ENCODE measurements at regions not wholly inside any gene's neighbourhood (a gene's known extent, or its start where the extent isn't known, plus 50 kb on each side); places are given as distances from the start of the nearest gene placed in this dataset.
"Not testable (repeated sequence)": the region's sequence is repeated elsewhere in the genome, so short reads cannot be mapped to it uniquely, and the experiment has no call there.

- no peaks in the 10 kb centered on the region for H3K4me1 Mint-ChIP-seq
- H3K36me3 Mint-ChIP-seq: no peaks in the 10 kb centered on the region
Measured at GRCh38 chr13:78881751-78882150, 222.8 kb upstream of the OBI1 start.

GRCh38 chr13:78881054-78881453, 222.1 kb upstream of the OBI1 start:
- H3K9me3 Mint-ChIP-seq: peaks cover 0 to 4% (median 2%) of the 10 kb centered on the region in 6 donors
- H3K27me3 Mint-ChIP-seq (ENCODE audit: low read depth in 3 of 3): peaks cover 1 to 5% (median 2%) of the 10 kb centered on the region in 3 donors
- no peak overlapping the region for H3K4me3 Mint-ChIP-seq
- no peaks in the 10 kb centered on the region for H3K36me3 Mint-ChIP-seq
- DNase-seq: no peak
- no peaks in the 10 kb centered on the region for H3K4me1 Mint-ChIP-seq
- H3K27ac Mint-ChIP-seq: no peak overlapping the region

More at GRCh38 chr13:78881751-78882150, 222.8 kb upstream of the OBI1 start:
- Mint-ChIP-seq H3K9me3 (peaks cover 0 to 4% (median 2%) of the 10 kb centered on the region in 6 donors), H3K4me3 (no peak overlapping the region), H3K27me3 (ENCODE audit: low read depth in 3 of 3) (peaks cover 2 to 5% (median 2%) of the 10 kb centered on the region in 3 donors), H3K27ac (no peak overlapping the region)
- DNase-seq: no peak

GRCh38 chr13:78876915-78877549, 218.1 kb upstream of the OBI1 start:
- DNase-seq: no peak
- Mint-ChIP-seq H3K27ac (no peak overlapping the region), H3K9me3 (peaks cover 0 to 4% (median 1%) of the 10 kb centered on the region in 6 donors), H3K4me1 (no peaks in the 10 kb centered on the region), H3K4me3 (no peak overlapping the region), H3K27me3 (ENCODE audit: low read depth in 3 of 3) (peaks cover 1 to 10% (median 4%) of the 10 kb centered on the region in 3 donors), H3K36me3 (no peaks in the 10 kb centered on the region)

DNA sequence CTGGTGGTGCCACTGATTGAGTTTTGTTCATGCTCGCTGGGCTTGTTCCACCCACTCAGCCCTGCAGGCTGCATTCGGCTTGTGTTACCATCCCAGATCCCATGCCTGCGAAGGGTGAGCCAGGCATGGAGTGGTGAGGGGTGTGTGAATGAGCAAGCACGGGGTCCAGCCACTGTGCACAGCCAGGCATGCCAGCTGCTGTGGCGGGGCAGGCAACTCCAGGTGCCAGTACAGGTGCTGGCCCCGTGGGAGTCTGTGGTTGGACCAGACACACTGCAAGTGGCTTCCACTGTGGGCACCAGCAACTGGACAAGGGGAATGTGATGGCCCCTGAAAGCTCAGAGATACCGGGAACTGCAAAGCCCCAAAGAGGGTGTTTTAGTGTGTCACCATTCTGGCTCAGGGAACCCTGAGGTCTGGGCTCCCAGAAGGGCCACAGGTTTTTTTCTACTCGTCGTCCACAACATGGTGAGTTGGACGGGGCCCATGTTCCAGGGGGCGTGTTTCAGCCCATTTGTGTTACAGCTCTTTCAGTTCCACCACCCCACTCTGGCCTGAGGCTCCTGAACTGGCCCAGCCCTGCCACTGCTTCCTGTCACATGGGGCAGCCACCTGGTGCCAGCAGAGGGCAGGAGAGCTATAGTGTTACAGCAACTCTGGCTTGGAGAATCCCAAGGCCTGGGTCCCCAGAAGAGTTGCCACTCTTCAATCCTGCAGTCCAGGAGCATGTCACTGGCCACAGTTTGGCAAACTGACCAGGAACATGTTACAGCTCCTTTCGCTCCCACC, 217.0 kb upstream of the OBI1 start:
- peaks cover 0 to 3% (median under 1%) of the 10 kb centered on the region in 6 donors for H3K9me3 Mint-ChIP-seq
- H3K36me3 Mint-ChIP-seq: no peaks in the 10 kb centered on the region
- peaks cover 1 to 10% (median 4%) of the 10 kb centered on the region in 3 donors for H3K27me3 Mint-ChIP-seq (ENCODE audit: low read depth in 3 of 3)
- no peaks in the 10 kb centered on the region for H3K4me1 Mint-ChIP-seq
- no peak overlapping the region for H3K4me3 Mint-ChIP-seq
- no peak overlapping the region for H3K27ac Mint-ChIP-seq
- no peak for DNase-seq

GRCh38 chr13:78868991-78869390, 210.0 kb upstream of the OBI1 start:
- H3K27ac Mint-ChIP-seq: no peak overlapping the region
- H3K36me3 Mint-ChIP-seq: no peaks in the 10 kb centered on the region

DNA sequence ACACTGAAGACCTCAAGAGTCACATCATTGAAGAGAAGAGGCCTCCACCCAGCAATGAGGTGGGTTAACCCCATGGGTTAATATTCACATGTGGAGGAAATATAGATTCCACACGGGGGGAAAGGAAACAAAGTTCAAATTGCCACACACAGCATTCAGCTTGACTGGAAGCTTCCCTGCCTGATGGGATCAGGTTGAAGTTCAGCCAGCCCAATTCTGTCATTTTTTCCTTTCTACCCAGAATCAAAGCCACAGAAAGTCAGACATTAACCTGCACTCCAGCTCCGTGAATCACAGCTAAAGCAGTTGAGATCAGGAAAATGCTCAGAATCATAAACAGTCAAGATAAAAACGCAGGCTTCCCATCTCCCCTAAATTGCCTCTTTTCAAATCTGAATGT, 208.7 kb upstream of the OBI1 start:
- no peaks in the 10 kb centered on the region for H3K4me1 Mint-ChIP-seq
- DNase-seq: no peak
- no peaks in the 10 kb centered on the region for H3K36me3 Mint-ChIP-seq
- H3K27me3 Mint-ChIP-seq (ENCODE audit: low read depth in 3 of 3): no peaks in the 10 kb centered on the region
- no peak overlapping the region for H3K4me3 Mint-ChIP-seq
- no peaks in the 10 kb centered on the region for H3K9me3 Mint-ChIP-seq
- no peak overlapping the region for H3K27ac Mint-ChIP-seq

More at GRCh38 chr13:78868991-78869390, 210.0 kb upstream of the OBI1 start:
- DNase-seq: no peak
- Mint-ChIP-seq H3K9me3 (no peaks in the 10 kb centered on the region), H3K4me3 (no peak overlapping the region), H3K27me3 (ENCODE audit: low read depth in 3 of 3) (peaks cover 0 to 6% (median 0%) of the 10 kb centered on the region in 3 donors), H3K4me1 (no peaks in the 10 kb centered on the region)

- H3K36me3 Mint-ChIP-seq: not testable (repeated sequence)
Measured at GRCh38 chr13:78866076-78866475, 207.1 kb upstream of the OBI1 start.

DNA sequence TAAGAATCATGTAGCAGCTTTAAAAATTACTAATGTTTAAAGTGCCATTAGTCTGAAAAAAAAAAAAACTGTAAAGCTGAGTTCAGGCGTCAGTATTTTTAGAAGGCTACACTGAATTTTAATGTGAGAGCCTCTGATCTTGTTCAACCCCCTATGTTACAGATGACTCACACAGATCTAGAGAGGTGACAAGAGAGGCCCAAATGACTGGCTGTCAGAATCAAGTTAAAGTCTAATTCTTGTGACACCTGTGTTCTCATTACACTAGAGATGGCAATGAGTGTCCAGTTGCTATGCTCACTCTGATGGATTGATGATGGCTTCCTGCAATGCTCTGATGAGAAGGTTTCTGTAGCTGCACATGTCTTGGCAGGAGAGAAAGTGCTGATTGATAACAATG, 203.5 kb upstream of the OBI1 start:
- no peak overlapping the region for H3K4me3 Mint-ChIP-seq
- H3K36me3 Mint-ChIP-seq: no peaks in the 10 kb centered on the region
- H3K27me3 Mint-ChIP-seq (ENCODE audit: low read depth in 3 of 3): peaks cover 0 to 2% (median 1%) of the 10 kb centered on the region in 3 donors
- H3K9me3 Mint-ChIP-seq: peaks cover 0 to 9% (median 5%) of the 10 kb centered on the region in 6 donors
- H3K27ac Mint-ChIP-seq: no peak overlapping the region
- no peaks in the 10 kb centered on the region for H3K4me1 Mint-ChIP-seq
- no peak for DNase-seq

More at GRCh38 chr13:78866076-78866475, 207.1 kb upstream of the OBI1 start:
- not testable (repeated sequence) for H3K4me3 Mint-ChIP-seq; H3K27ac Mint-ChIP-seq; H3K9me3 Mint-ChIP-seq; H3K4me1 Mint-ChIP-seq; DNase-seq; H3K27me3 Mint-ChIP-seq (ENCODE audit: low read depth in 3 of 3)

DNA sequence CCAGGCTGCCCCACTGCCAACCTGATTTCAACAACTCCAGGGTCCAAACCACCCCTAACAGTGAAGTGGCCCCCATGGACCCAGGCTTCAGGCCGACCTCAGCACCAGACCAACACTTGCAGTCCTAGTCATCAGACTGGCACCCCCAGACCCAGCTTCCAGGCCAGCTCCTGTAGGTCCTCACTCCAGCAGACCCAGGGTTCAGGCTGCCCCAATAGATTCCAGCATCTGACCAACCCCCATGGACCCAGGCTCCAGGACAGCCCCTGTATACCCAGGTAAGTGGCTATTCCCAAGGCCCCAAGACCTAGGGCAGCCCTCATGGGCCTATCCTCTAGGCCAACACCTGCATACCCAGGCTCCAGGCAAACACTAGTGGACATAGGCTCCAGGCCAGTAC, 193.8 kb upstream of the OBI1 start:
- no peaks in the 10 kb centered on the region for H3K4me1 Mint-ChIP-seq
- H3K27ac Mint-ChIP-seq: no peak overlapping the region
- no peak for DNase-seq
- H3K36me3 Mint-ChIP-seq: no peaks in the 10 kb centered on the region
- H3K4me3 Mint-ChIP-seq: no peak overlapping the region
- peaks cover 2 to 28% (median 11%) of the 10 kb centered on the region in 6 donors for H3K9me3 Mint-ChIP-seq
- H3K27me3 Mint-ChIP-seq (ENCODE audit: low read depth in 3 of 3): no peaks in the 10 kb centered on the region

DNA sequence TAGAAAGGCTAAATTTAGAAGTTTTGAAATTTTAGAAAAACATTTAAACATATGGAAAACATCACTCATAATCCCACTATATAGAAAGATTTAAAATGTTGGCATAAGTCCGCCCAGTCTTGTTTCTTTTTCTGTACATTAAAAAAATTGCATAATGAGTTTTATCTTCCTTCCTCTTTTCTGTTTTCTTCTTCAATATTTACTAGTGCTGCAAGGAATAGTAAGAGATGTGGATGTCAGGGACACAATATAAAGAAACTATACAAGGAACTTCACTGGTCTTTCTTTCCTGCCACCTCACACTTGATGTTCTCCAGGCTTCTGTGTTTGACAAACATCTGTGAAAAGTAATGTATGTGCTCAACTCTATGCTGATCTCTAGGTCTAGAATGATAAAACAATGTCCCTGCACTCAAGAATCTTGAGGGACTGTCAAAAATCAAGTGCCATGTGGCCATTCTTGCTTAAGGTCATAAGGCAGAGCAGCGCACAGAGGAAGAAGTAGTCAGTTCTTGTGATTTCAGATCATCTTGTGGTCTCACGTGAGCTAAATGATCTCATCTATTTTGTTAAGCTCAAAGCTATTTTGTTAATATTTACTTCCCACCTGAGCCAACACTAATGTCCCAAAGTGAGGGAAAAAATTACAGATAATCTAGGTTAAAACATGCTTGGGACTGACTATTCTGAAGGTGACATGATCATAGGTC, 186.9 kb upstream of the OBI1 start:
- Mint-ChIP-seq H3K36me3 (no peaks in the 10 kb centered on the region), H3K4me3 (no peak overlapping the region), H3K9me3 (peaks cover 0 to 12% (median 1%) of the 10 kb centered on the region in 6 donors), H3K27ac (no peak overlapping the region), H3K27me3 (ENCODE audit: low read depth in 3 of 3) (peaks cover 0 to 2% (median 0%) of the 10 kb centered on the region in 3 donors), H3K4me1 (no peaks in the 10 kb centered on the region)
- DNase-seq: no peak

- Mint-ChIP-seq H3K9me3 (peaks cover 0 to 7% (median 2%) of the 10 kb centered on the region in 6 donors), H3K27me3 (ENCODE audit: low read depth in 3 of 3) (peaks cover 0 to 2% (median 0%) of the 10 kb centered on the region in 3 donors), H3K36me3 (no peaks in the 10 kb centered on the region), H3K4me3 (no peak overlapping the region), H3K4me1 (no peaks in the 10 kb centered on the region), H3K27ac (no peak overlapping the region)
- DNase-seq: no peak
Measured at GRCh38 chr13:78844106-78844505, 185.2 kb upstream of the OBI1 start.

DNA sequence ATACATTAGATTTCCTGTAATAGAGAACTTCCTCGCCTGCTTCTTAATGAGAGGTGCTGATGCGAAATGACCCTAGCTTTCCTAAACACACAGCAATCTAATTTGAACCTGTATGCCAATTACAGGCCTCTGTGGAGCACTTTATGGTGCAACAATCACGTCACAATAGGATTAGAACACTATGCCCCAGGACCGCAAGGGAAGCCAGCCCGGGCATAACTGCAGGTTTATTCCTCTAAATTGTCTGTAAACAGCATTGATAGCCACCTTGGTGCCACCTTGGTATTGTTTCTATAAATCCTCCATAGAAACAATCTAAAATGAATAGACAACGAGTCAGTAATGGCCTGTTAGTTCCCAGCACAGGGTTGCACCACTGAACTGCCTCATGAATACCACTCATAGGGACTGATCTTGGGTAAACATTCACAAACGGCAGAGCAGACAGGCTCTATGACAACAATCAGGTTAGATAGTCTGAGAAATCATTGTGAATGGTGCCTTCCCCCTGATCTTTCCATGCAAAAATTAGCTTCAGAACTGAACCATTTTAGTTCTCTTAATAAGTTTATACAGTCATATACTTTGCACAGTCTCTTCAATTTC, 182.5 kb upstream of the OBI1 start:
- Mint-ChIP-seq H3K27me3 (ENCODE audit: low read depth in 3 of 3) (peaks cover 0 to 2% (median 0%) of the 10 kb centered on the region in 3 donors), H3K4me3 (no peak overlapping the region), H3K9me3 (peaks cover 0 to 5% (median 2%) of the 10 kb centered on the region in 6 donors), H3K27ac (no peak overlapping the region), H3K4me1 (no peaks in the 10 kb centered on the region), H3K36me3 (no peaks in the 10 kb centered on the region)
- DNase-seq: no peak

DNA sequence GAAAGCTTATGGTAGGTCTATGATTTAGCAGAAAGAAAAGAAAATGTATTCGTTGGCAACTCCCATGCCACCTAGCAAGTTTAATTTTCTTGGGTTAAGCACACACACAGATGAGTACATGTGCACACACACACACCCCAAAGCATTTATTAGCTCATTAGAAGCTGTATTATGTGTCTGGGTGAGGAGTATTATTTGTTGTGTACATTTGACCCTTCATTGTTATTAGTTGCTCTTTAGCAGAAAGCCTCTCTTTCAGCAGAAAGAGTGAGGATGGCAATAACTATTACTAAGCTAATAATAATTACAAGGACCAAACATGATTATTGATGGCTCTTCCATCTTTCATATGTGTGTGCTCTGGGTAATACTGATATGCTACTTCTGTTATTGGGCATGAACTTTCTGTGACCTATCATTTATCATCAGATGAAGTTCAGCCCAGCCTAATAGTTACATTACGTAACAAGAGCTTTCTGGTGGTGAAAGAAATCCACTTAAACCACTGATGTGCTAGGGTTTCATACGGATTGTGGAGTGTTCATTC, 177.4 kb upstream of the OBI1 start:
- no peak for DNase-seq
- no peak overlapping the region for H3K4me3 Mint-ChIP-seq
- no peaks in the 10 kb centered on the region for H3K4me1 Mint-ChIP-seq
- H3K27ac Mint-ChIP-seq: no peak overlapping the region
- peaks cover 0 to 2% (median 0%) of the 10 kb centered on the region in 6 donors for H3K9me3 Mint-ChIP-seq
- no peaks in the 10 kb centered on the region for H3K27me3 Mint-ChIP-seq (ENCODE audit: low read depth in 3 of 3)
- no peaks in the 10 kb centered on the region for H3K36me3 Mint-ChIP-seq
